Right atrium auricular region (tissue), 2 donors: ENCODE measurements at regions not wholly inside any gene's neighbourhood (a gene's known extent, or its start where the extent isn't known, plus 50 kb on each side); places are given as distances from the start of the nearest gene placed in this dataset.

Experiments
- DNase-seq: peaks from one replicate; pipeline ENCODE4 v3.0.0-alpha.2; 2019; ENCODE audit warnings: low spot score
- H3K27ac ChIP-seq, 2 donors: fragments of 200-600 bp; sonication (generic); 1 replicate in 1 of 2; 2 replicates in 1 of 2; pipeline ENCODE4 v1.5.1; 2016 to 2019
- H3K27me3 ChIP-seq, 2 donors: fragments of 200-600 bp; sonication (generic); one replicate each; pipeline versions ENCODE4 v1.5.1 to v1.6.0; 2017 to 2019
- H3K36me3 ChIP-seq: fragments of 200-600 bp; sonication (generic); one replicate; pipeline ENCODE4 v1.5.1; 2016
- H3K4me1 ChIP-seq, 2 donors: fragments of 200-600 bp; sonication (generic); one replicate each; pipeline versions ENCODE4 v1.5.1 to v1.6.0; 2017 to 2019
- H3K4me3 ChIP-seq, 2 donors: fragments of 200-600 bp; sonication (generic); 1 replicate in 1 of 2; 2 replicates in 1 of 2; pipeline ENCODE4 v1.5.1; 2017 to 2019; ENCODE audit warnings: mild to moderate bottlenecking in 1 of 2, moderate library complexity in 1 of 2
- H3K9me3 ChIP-seq, 2 donors: fragments of 200-600 bp; sonication (generic); one replicate each; pipeline ENCODE4 v1.5.1; 2019
- TF ChIP-seq, protein P1 (sequence below), 2 donors: fragments of 200-600 bp; sonication (generic); IDR thresholded peaks; one replicate each; pipeline ENCODE4 v1.5.1; 2019; ENCODE audit warnings: antibody characterized with exemption in 2 of 2

GRCh38 chr18:22303927-22304326, 113.8 kb downstream of the CTAGE1 start:
- Histone ChIP-seq H3K27me3 (no peaks in the 10 kb centered on the region), H3K9me3 (no peaks in the 10 kb centered on the region), H3K36me3 (no peaks in the 10 kb centered on the region), H3K27ac (no peak overlapping the region), H3K4me1 (peaks cover 0 to 8% of the 10 kb centered on the region in 2 donors), H3K4me3 (no peak overlapping the region)
- DNase-seq, result no peak
- TF ChIP-seq, protein P1, sequence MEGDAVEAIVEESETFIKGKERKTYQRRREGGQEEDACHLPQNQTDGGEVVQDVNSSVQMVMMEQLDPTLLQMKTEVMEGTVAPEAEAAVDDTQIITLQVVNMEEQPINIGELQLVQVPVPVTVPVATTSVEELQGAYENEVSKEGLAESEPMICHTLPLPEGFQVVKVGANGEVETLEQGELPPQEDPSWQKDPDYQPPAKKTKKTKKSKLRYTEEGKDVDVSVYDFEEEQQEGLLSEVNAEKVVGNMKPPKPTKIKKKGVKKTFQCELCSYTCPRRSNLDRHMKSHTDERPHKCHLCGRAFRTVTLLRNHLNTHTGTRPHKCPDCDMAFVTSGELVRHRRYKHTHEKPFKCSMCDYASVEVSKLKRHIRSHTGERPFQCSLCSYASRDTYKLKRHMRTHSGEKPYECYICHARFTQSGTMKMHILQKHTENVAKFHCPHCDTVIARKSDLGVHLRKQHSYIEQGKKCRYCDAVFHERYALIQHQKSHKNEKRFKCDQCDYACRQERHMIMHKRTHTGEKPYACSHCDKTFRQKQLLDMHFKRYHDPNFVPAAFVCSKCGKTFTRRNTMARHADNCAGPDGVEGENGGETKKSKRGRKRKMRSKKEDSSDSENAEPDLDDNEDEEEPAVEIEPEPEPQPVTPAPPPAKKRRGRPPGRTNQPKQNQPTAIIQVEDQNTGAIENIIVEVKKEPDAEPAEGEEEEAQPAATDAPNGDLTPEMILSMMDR (IDR thresholded peaks at IDR 0.05), result no peak

GRCh38 chr18:22302144-22302543, 115.6 kb downstream of the CTAGE1 start:
- Histone ChIP-seq H3K27ac (no peak overlapping the region), H3K4me1 (peaks cover 0 to 8% of the 10 kb centered on the region in 2 donors), H3K36me3 (no peaks in the 10 kb centered on the region), H3K9me3 (no peaks in the 10 kb centered on the region), H3K27me3 (no peaks in the 10 kb centered on the region), H3K4me3 (no peak overlapping the region)
- DNase-seq, result no peak
- TF ChIP-seq, protein P1 (IDR thresholded peaks at IDR 0.05), result no peak

GRCh38 chr18:22300665-22301636, 116.8 kb downstream of the CTAGE1 start:
- no peak for DNase-seq
- TF ChIP-seq, protein P1 (IDR thresholded peaks at IDR 0.05), result no peak
- Histone ChIP-seq H3K4me1 (peaks cover 0 to 8% of the 10 kb centered on the region in 2 donors), H3K4me3 (no peak overlapping the region), H3K36me3 (no peaks in the 10 kb centered on the region), H3K9me3 (no peaks in the 10 kb centered on the region), H3K27ac (no peak overlapping the region), H3K27me3 (no peaks in the 10 kb centered on the region)

GRCh38 chr18:22297008-22297407, 120.7 kb downstream of the CTAGE1 start:
- no peak overlapping the region for H3K4me3 ChIP-seq
- no peaks in the 10 kb centered on the region for H3K27me3 ChIP-seq
- H3K36me3 ChIP-seq, result no peaks in the 10 kb centered on the region
- H3K4me1 ChIP-seq, result peaks cover 0 to 8% of the 10 kb centered on the region in 2 donors
- no peak for DNase-seq
- no peaks in the 10 kb centered on the region for H3K9me3 ChIP-seq
- TF ChIP-seq, protein P1 (IDR thresholded peaks at IDR 0.05), result no peak
- H3K27ac ChIP-seq, result no peak overlapping the region

- Histone ChIP-seq H3K27me3 (no peaks in the 10 kb centered on the region), H3K9me3 (no peaks in the 10 kb centered on the region), H3K4me1 (peaks cover 0 to under 1% of the 10 kb centered on the region in 2 donors), H3K36me3 (no peaks in the 10 kb centered on the region), H3K4me3 (no peak overlapping the region), H3K27ac (no peak overlapping the region)
- DNase-seq, result no peak
- TF ChIP-seq, protein P1 (IDR thresholded peaks at IDR 0.05), result no peak
These were observed 121.4 kb downstream of the CTAGE1 start for GRCh38 chr18:22296304-22296703.
